Lung (tissue), 11 donors: ENCODE measurements at regions not wholly inside any gene's neighbourhood (a gene's known extent, or its start where the extent isn't known, plus 50 kb on each side); places are given as distances from the start of the nearest gene placed in this dataset.

Source experiments
- ATAC-seq: fragments of 200-7000 bp; cut with Tn5 transposase; one replicate; pipeline ENCODE4 v1.9.1; 2020; ENCODE audit warnings: moderate number of reproducible peaks; ENCODE audit not compliant: insufficient read depth, low FRiP score
- DNase-seq, 3 donors: peaks; one replicate each; pipeline ENCODE4 v3.0.0-alpha.2; 2013 to 2017
- H3K27ac ChIP-seq, 2 donors: one replicate each; pipeline ENCODE4 v1.5.1; 2013; ENCODE audit warnings: mild to moderate bottlenecking in 2 of 2, moderate library complexity in 2 of 2, control low read depth in 1 of 2, inconsistent platforms in 1 of 2, low read depth in 1 of 2, low read length in 1 of 2
- H3K27me3 ChIP-seq, 3 donors: one replicate each; pipeline ENCODE4 v1.5.1; 2013; ENCODE audit warnings: low read length in 2 of 3; ENCODE audit not compliant: control insufficient read depth in 3 of 3, insufficient read depth in 3 of 3
- H3K36me3 ChIP-seq, 4 donors: one replicate each; pipeline ENCODE4 v1.5.1; 2013; ENCODE audit warnings: low read length in 4 of 4, mild to moderate bottlenecking in 1 of 4, moderate library complexity in 1 of 4; ENCODE audit not compliant: control insufficient read depth in 4 of 4, insufficient read depth in 4 of 4
- H3K4me1 ChIP-seq, 5 donors: one replicate each; pipeline ENCODE4 v1.5.1; 2013; ENCODE audit warnings: low read length in 5 of 5, mild to moderate bottlenecking in 2 of 5, moderate library complexity in 1 of 5; ENCODE audit not compliant: control insufficient read depth in 5 of 5, insufficient read depth in 5 of 5
- H3K4me3 ChIP-seq: one replicate; pipeline ENCODE4 v1.5.1; 2013; ENCODE audit warnings: mild to moderate bottlenecking, control low read depth, moderate library complexity
- H3K9ac ChIP-seq, 2 donors: one replicate each; pipeline ENCODE4 v1.5.1; 2013; ENCODE audit warnings: low read length in 2 of 2, control low read depth in 1 of 2; ENCODE audit not compliant: insufficient read depth in 1 of 2
- H3K9me3 ChIP-seq, 4 donors: one replicate each; pipeline ENCODE4 v1.5.1; 2013; ENCODE audit warnings: low read length in 3 of 4, mild to moderate bottlenecking in 1 of 4, moderate library complexity in 1 of 4; ENCODE audit not compliant: control insufficient read depth in 4 of 4, insufficient read depth in 3 of 4
- whole genome bisulfite sequencing, 2 donors: extraction: QIAGEN DNeasy Blood & Tissue Kit; methylation state at CpG; one replicate each; pipeline ENCODE4 v1.1.7; 2013; 5-methylcytosine and 5-hydroxymethylcytosine counted together
- TF ChIP-seq, protein P1 (sequence below): IDR thresholded peaks from 2 replicates; pipeline ENCODE4 v1.5.1; 2012; ENCODE audit warnings: mild to moderate bottlenecking; ENCODE audit errors: control extremely low read depth, extremely low read depth
- donor health status: control.
- donor health status: control.
- donor health status: Bipolar disorder and iron deficiency.
- donor health status: healthy.
- donor health status: DM: yes; HTN: yes; CAD: no.

DNA sequence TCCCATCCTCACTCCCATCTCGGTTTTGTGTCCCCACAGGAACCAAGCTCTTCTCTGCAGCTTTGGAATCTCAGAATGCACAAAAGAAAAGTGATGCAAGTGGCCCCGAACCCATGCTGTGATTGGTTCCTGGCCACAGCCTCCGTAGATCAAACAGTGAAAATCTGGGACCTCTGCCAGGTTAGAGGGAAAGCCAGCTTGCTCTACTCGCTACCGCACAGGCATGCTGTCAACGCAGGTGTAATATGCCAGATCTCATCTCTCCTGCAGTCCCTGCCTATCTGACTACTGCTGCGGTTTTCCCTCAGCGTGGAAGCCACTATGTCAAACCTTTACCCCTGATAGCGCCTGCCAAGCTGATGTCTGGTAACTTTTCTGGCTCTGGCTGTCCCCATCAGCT is 200.5 kb upstream of the LRRC4C start:
- Histone ChIP-seq H3K4me3 (no peak overlapping the region), H3K9ac (no peak overlapping the region), H3K9me3 (peaks cover 0 to 5% (median 0%) of the 10 kb centered on the region in 4 donors), H3K36me3 (no peaks in the 10 kb centered on the region), H3K27me3 (no peaks in the 10 kb centered on the region), H3K27ac (no peak overlapping the region), H3K4me1 (peaks cover 0 to 1% (median 0%) of the 10 kb centered on the region in 5 donors)
- WGBS, 2 donors, result 56 to 74% methylated on average over 9 of the region's 9 CpGs
- TF ChIP-seq, protein P1, sequence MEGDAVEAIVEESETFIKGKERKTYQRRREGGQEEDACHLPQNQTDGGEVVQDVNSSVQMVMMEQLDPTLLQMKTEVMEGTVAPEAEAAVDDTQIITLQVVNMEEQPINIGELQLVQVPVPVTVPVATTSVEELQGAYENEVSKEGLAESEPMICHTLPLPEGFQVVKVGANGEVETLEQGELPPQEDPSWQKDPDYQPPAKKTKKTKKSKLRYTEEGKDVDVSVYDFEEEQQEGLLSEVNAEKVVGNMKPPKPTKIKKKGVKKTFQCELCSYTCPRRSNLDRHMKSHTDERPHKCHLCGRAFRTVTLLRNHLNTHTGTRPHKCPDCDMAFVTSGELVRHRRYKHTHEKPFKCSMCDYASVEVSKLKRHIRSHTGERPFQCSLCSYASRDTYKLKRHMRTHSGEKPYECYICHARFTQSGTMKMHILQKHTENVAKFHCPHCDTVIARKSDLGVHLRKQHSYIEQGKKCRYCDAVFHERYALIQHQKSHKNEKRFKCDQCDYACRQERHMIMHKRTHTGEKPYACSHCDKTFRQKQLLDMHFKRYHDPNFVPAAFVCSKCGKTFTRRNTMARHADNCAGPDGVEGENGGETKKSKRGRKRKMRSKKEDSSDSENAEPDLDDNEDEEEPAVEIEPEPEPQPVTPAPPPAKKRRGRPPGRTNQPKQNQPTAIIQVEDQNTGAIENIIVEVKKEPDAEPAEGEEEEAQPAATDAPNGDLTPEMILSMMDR, result no peak
- DNase-seq, result peak; percentile 10 to 41 (median 25)
- ATAC-seq, result no peak

- Histone ChIP-seq H3K36me3 (no peaks in the 10 kb centered on the region), H3K9me3 (peaks cover 0 to 5% (median 0%) of the 10 kb centered on the region in 4 donors), H3K27me3 (no peaks in the 10 kb centered on the region), H3K4me1 (peaks cover 0 to 1% (median 0%) of the 10 kb centered on the region in 5 donors), H3K27ac (no peak overlapping the region), H3K4me3 (no peak overlapping the region), H3K9ac (no peak overlapping the region)
- ATAC-seq (no peak), DNase-seq (no peak)
- 77 to 78% methylated on average over 8 of the region's 8 CpGs for WGBS, 2 donors
- TF ChIP-seq, protein P1, result no peak
Observed at GRCh38 chr11:41660585-41660984, 201.1 kb upstream of the LRRC4C start.

GRCh38 chr11:41665441-41666360 is 206.2 kb upstream of the LRRC4C start:
- H3K27me3 ChIP-seq, result no peaks in the 10 kb centered on the region
- ATAC-seq (no peak), DNase-seq (no peak)

More at GRCh38 chr11:41665441-41666360, 206.2 kb upstream of the LRRC4C start:
- no peak overlapping the region for H3K9ac ChIP-seq
- no peak overlapping the region for H3K27ac ChIP-seq
- WGBS, 2 donors, result 58 to 73% methylated on average over 7 of the region's 7 CpGs
- TF ChIP-seq, protein P1, result no peak
- H3K4me3 ChIP-seq, result no peak overlapping the region
- no peaks in the 10 kb centered on the region for H3K36me3 ChIP-seq
- H3K9me3 ChIP-seq, result no peaks in the 10 kb centered on the region
- H3K4me1 ChIP-seq, result no peaks in the 10 kb centered on the region
